HG02943 (cell line): ENCODE measurements at regions not wholly inside any gene's neighbourhood (a gene's known extent, or its start where the extent isn't known, plus 50 kb on each side); places are given as distances from the start of the nearest gene placed in this dataset.

Experiments
- ATAC-seq: cut with Tn5 transposase; IDR thresholded peaks from one replicate; pipeline ENCODE4 v1.9.1; 2021; ENCODE audit warnings: mild to moderate bottlenecking, low read depth, moderate library complexity; ENCODE audit not compliant: unreplicated experiment

DNA sequence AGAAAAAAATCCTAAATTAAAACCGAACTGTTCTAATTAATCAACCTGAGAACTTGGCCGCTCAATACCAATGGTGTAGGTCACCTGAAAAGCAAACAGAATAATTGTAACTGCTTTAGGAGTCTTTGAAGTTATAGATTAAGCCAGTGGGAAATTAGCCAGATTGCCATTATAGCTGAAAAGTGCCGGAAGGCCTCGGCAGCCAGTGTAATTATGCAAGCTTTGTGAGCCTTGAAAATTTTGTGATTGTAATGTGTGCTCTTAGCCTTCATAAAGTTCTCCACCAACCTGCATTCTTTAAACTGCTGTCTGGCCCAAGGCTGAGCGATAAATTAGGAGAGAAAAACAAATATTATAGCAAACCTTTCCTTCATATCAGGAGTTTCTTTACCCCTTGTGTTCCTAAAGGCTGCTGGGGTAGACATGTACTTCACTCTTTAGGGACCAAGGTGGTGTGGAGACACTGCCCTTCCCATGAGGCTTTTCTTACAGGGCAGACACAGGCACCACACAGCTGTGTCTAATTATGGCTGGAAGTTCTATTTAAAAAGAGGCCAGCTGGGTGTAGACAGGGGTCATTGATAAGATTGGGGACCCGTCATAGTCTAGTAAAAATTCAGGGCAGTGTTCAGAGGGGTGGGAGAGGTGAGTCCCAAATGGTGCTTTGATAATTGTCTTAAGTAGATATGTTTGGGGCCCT, 991.2 kb downstream of the FLRT2 start:
- no peak for ATAC-seq

DNA sequence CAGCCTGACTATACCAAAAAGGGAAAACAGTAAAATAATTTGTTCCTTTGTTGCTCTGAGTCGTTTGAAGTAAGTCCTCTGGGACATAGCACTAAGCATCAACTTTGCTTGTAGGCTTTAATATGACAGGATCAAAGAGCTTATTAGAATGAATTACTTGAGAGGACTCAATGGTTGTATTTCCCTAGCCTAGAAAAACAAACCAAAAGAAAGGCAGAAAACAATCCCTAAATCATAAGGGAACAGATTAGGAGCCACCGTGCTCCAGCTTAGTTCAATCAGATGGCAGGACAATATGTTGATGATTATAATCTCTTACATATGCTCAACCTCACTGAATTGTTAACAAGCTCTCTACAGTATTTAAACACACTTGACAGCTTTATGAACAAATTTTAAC, 988.4 kb downstream of the FLRT2 start:
- no peak for ATAC-seq

- no peak for ATAC-seq
Measured at GRCh38 chr14:86515195-86515594, 985.3 kb downstream of the FLRT2 start.

DNA sequence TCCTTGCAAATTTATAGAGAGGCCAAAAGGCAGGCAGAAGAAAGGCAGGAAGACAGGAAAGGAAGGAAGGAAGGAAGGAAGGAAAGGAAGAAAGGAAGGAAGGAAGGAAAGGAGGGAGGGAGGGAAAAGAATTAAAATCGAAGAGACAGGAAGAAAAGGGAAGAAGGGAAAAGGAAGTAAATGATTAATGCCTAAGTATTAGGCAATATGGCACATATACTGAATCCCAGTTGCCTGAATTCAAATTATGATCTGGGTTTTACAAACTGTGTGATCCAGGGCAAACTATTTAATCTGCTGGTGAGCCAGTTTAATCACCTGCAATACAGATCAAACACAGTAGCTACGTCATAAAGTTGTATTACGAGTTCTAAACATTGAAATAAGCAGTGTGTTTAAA, 983.6 kb downstream of the FLRT2 start:
- no peak for ATAC-seq

- ATAC-seq, result no peak
Measured at GRCh38 chr14:86513056-86513455, 983.1 kb downstream of the FLRT2 start.

GRCh38 chr14:86510491-86510890, 980.5 kb downstream of the FLRT2 start:
- ATAC-seq, result no peak

DNA sequence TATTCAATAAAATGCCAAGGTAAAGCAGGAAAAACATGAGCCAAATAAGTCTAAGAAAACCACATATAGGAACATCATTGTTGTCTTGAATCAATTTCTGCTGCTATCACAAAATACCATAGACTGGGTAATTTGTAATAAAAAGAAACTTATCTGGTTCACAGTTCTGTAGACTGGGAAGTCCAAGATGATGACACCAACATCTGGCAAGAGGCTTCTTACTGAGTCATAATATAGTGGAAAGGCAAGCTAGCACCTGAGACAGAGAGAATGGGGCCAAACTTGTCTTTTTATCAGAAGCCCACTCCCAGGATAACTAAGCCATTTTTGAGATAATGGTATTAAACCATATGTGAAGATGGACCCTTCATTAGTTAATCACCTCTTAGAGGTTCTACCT, 975.9 kb downstream of the FLRT2 start:
- no peak for ATAC-seq

- ATAC-seq, result no peak
Measured at GRCh38 chr14:86501611-86502010, 971.7 kb downstream of the FLRT2 start.

DNA sequence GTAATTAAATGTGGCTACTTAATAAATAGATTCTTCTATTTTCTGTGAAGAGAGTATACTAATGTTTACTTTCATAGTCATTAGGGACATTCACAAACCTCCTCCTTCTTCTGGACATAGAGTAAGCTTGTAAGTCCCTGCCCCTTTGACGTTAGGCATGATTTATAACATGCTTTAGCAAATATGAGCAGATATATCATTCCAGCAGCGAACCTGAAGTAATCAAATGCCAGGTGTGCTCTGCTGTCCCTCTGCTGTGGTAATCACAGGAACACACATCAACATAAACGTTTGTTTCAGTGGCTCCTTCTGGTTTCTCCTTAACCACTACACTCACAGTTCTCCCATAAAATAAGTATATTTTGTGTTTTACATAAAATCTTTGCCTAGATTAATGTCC, 961.8 kb downstream of the FLRT2 start:
- no peak for ATAC-seq

DNA sequence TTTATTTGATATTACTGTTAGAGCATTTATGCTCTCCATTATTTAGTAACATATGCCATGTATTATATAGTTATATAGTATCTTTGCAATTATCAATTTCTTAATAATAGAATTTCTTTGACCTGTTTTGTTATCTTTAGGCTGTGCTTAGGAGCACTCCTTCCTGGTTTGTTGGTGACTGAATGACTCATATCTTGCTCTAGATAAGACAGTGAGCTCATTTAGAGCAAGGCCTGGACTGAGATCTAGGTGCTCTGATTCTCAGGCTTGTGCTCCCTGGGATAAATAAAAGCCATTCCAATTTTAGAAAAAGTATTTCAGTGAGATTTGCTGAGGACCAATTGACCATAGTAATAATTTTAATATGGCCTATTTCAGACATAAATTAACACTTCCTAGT, 951.2 kb downstream of the FLRT2 start:
- no peak for ATAC-seq

- no peak for ATAC-seq
Measured at GRCh38 chr14:86464341-86464740, 934.4 kb downstream of the FLRT2 start.

DNA sequence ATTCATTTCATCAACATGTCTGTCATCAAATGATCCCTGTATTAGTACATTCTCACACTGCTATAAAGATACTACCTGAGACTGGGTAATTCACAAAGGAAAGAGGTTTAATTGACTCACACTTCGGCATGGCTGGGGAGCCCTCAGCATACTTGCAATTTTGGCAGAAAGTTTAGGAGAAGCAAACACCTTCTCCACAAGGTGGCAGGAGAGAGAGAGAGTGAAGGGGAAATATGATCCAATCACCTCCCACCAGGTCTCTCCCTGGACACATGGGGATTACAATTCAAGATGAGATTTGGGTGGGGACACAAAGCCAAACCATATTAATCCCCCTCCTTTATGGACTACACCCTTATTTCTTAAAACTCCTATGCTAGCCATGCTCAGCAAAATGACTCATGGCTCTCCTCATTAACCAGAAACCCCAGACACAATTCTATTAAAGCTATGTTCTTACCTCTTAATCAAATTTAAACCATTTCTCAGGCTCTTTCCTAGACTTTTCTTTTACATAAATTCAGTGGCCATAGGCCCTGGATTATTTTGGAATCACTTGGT, 932.3 kb downstream of the FLRT2 start:
- ATAC-seq, result no peak

GRCh38 chr14:86457481-86458135, 927.7 kb downstream of the FLRT2 start:
- no peak for ATAC-seq

GRCh38 chr14:86450085-86450484, 920.1 kb downstream of the FLRT2 start:
- ATAC-seq, result no peak

- ATAC-seq, result no peak
Measured at GRCh38 chr14:86442135-86442534, 912.2 kb downstream of the FLRT2 start.

GRCh38 chr14:86430853-86431252, 900.9 kb downstream of the FLRT2 start:
- no peak for ATAC-seq

GRCh38 chr14:86423214-86423613, 893.3 kb downstream of the FLRT2 start:
- ATAC-seq, result no peak

- no peak for ATAC-seq
Measured at GRCh38 chr14:86420131-86420530, 890.2 kb downstream of the FLRT2 start.

DNA sequence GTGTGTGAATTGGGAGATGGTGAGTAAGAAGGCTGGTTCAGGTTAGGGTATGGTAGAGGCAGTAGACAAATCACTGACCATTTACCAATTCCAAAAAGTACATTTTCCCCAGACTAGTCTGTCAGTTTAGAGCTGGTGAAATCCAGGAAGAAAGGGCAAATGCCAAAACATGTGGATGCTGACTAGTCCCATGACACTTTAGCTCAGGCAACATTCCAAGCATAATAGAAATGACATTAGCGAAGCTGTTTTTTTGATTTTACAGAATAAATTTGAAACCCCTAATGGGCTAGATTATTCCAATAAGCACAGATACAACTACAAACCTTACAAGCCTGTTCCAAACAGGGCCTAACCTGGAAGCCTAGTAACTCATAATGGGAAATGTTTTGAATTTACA, 884.2 kb downstream of the FLRT2 start:
- ATAC-seq, result no peak

DNA sequence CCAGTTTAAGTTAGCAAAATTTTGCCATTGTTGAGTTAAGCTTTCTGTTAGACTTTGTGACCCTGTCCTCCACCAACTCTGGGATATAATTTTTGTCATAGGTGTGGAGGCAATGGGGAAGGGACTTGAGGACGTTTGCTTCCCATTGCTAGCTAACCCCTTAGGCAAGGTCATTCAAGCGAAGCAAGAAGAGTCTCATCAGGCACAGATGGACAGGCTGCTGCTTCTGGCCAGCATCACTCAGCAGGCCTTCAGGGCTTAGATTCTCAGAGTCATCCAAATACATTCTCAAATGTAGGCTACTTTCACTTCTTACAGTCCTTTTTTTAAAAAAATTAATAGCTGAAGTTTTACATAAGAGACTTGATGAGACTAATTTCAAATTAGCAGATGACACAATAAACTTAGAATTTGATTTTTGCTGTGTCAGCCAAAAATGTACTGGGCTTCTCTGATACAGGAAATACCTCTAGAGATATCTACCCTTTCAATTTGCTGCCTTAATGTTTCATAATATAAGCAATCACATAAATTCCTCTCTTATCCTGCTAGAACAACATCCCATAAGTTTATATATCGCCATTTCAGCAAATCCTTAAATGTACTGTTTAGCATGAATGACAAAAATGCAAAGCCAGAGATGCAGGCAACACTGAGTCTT, 875.2 kb downstream of the FLRT2 start:
- ATAC-seq, result no peak

DNA sequence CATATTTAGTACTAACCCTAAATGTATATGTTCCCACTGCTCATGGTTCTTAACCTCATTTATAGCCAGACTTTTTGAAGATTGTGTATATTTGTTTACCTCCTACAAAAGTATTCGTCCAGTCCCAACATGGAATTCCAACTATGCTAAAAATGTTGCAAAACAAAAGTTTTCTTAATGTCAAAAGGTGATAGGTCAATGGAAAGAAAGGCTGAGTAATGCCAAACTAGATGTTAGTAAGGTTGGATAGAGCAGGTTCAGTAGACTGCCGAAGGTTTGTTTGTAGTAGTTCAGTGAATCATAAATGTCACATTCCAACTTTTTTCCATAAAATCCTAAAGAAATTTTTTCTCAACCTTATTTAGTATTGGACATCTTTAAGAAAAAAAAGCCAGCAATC, 874.5 kb downstream of the FLRT2 start:
- ATAC-seq, result no peak

- ATAC-seq, result no peak
Measured at GRCh38 chr14:86402545-86402944, 872.6 kb downstream of the FLRT2 start.
